HG02759 (cell line): ENCODE measurements at regions not wholly inside any gene's neighbourhood (a gene's known extent, or its start where the extent isn't known, plus 50 kb on each side); places are given as distances from the start of the nearest gene placed in this dataset.

ENCODE experiments used
- ATAC-seq: cut with Tn5 transposase; IDR thresholded peaks from one replicate; pipeline ENCODE4 v1.9.1; 2021; ENCODE audit warnings: mild to moderate bottlenecking, moderate library complexity; ENCODE audit not compliant: unreplicated experiment

- ATAC-seq = no peak
Measured at GRCh38 chr4:22233230-22233629, 282.6 kb downstream of the ADGRA3 start.

- ATAC-seq = no peak
Measured at GRCh38 chr4:22220965-22221364, 272.4 kb upstream of the KCNIP4 start.

GRCh38 chr4:22217480-22217879 lies 268.9 kb upstream of the KCNIP4 start:
- ATAC-seq = no peak

GRCh38 chr4:22216278-22216677 lies 267.7 kb upstream of the KCNIP4 start:
- ATAC-seq = no peak

GRCh38 chr4:22215084-22215483 lies 266.5 kb upstream of the KCNIP4 start:
- ATAC-seq = no peak

- ATAC-seq = no peak
Measured at GRCh38 chr4:22203711-22204011, 255.1 kb upstream of the KCNIP4 start.

- no peak for ATAC-seq
Measured at GRCh38 chr4:22202975-22203710, 254.6 kb upstream of the KCNIP4 start.

- ATAC-seq = no peak
Measured at GRCh38 chr4:22202246-22202974, 253.8 kb upstream of the KCNIP4 start.

- no peak for ATAC-seq
Measured at GRCh38 chr4:22201256-22201655, 252.7 kb upstream of the KCNIP4 start.

GRCh38 chr4:22196551-22196950 lies 248.0 kb upstream of the KCNIP4 start:
- no peak for ATAC-seq

GRCh38 chr4:22192084-22192511 lies 243.5 kb upstream of the KCNIP4 start:
- no peak for ATAC-seq

- no peak for ATAC-seq
Measured at GRCh38 chr4:22191565-22191964, 243.0 kb upstream of the KCNIP4 start.

- ATAC-seq = no peak
Measured at GRCh38 chr4:22190855-22191254, 242.3 kb upstream of the KCNIP4 start.

- ATAC-seq = no peak
Measured at GRCh38 chr4:22187203-22187820, 238.7 kb upstream of the KCNIP4 start.

- no peak for ATAC-seq
Measured at GRCh38 chr4:22181736-22182135, 233.2 kb upstream of the KCNIP4 start.

- no peak for ATAC-seq
Measured at GRCh38 chr4:22179124-22179874, 230.7 kb upstream of the KCNIP4 start.

GRCh38 chr4:22174640-22175039 lies 226.1 kb upstream of the KCNIP4 start:
- no peak for ATAC-seq

GRCh38 chr4:22170353-22170752 lies 221.8 kb upstream of the KCNIP4 start:
- ATAC-seq = no peak

- no peak for ATAC-seq
Measured at GRCh38 chr4:22167201-22167600, 218.6 kb upstream of the KCNIP4 start.

- no peak for ATAC-seq
Measured at GRCh38 chr4:22162454-22162853, 213.9 kb upstream of the KCNIP4 start.

- no peak for ATAC-seq
Measured at GRCh38 chr4:22130741-22131140, 182.2 kb upstream of the KCNIP4 start.
